GM12872 (cell line): ENCODE measurements at regions not wholly inside any gene's neighbourhood (a gene's known extent, or its start where the extent isn't known, plus 50 kb on each side); places are given as distances from the start of the nearest gene placed in this dataset.

Source experiments
- CTCF ChIP-seq: IDR thresholded peaks from 3 replicates; pipeline ENCODE4 v1.5.1; 2011; ENCODE audit warnings: low read depth, mild to moderate bottlenecking, low read length, moderate library complexity; ENCODE audit not compliant: insufficient read depth

- no peak for TF ChIP-seq CTCF
Measured at GRCh38 chr15:96790004-96790403, 459.5 kb downstream of the NR2F2 start.

- no peak for TF ChIP-seq CTCF
Measured at GRCh38 chr15:96792216-96792615, 461.7 kb downstream of the NR2F2 start.

DNA sequence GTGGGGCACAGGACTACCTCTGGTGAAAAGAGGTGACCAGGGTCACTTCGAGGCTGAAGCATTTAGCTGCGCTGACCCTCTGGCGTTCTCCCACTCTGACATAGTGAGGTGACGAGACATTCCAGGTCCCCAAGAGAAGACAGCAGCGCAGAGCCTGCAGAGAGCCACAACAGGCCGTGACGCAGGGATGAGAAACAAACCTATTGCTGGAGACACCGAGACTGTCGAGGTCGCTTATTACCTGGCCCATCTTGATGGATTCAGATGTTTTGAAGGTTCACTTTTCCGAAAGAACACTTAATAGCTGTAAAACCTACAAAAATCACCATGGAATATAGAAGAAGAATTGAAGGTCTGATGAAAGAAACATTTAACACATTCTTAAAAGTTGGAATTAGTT, 466.3 kb downstream of the NR2F2 start:
- no peak for TF ChIP-seq CTCF

DNA sequence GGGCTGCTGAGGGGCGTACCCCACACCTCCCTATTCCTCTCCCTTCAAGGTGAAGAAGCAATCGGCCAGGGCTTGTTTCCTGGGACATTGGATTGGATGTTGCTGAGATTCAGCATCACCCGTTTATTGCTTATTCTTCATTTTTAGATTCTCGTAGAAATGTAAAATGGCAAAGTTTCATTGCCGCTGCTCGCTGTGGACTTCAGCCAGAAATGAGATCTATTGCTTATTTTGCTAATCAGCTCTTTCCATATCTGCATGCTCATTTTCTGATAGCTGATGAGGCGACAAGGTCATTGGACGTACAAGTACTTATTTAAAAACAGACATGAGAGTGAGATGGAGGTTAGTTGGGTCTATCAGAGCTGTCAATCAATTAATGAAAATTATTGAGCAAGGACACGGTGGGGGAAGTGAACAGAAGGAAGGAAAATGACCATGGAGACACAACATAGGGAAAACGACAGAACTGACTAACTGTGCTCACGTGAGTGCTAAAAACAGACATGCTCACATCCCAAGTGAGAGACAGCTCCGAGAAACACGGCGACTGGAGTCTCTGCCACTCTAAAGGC, 471.2 kb downstream of the NR2F2 start:
- no peak for TF ChIP-seq CTCF

DNA sequence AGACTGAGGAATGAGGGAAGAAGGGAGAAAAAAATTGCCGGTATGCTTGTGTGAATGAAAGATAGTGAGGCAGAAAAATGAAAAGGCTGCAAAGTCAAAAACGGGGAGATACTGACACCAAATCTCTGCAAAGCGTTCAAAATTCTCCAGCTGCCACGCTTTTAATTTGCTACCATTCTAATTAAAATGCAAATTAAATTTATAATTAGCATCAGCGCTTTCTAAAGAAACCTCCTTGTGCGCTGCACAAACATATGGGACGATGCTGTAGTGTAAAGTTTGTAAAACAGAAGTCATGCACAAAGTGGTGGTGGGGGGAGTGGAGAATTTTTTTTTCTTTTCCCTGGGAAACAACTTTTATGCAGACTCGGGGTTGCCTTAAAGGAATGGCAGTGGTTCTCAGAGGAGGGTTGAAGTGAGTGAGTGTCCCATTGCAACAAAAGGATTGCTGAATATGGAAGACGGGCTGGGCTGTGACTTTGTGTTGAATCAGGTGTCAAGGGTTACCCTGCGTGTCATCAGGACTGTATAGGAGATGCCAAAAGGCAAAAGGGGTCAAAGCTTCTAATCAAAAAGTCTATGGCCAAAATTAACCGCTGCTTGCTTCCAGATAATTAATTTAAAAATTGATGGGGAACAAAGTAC, 472.2 kb downstream of the NR2F2 start:
- no peak for TF ChIP-seq CTCF

DNA sequence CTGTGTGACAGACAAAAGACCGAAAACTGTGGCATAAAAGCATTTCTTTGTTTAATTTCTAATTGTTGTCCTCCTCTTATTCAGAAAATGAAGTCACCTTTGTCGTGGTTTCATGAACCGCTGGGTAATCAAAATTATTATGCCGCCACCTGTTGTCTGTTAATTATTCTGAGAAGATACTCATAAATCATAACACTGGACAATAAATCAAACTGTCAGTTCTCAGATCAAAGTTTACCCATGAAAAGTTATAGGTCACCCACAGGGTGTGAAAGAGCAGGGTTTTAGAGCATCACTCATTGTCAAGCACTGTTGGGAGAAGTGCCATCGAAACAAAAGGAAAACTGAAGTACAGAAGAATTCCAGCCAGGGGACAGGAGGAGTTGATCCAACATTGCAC, 474.3 kb downstream of the NR2F2 start:
- no peak for TF ChIP-seq CTCF

- no peak for TF ChIP-seq CTCF
Measured at GRCh38 chr15:96807361-96807760, 476.9 kb downstream of the NR2F2 start.

DNA sequence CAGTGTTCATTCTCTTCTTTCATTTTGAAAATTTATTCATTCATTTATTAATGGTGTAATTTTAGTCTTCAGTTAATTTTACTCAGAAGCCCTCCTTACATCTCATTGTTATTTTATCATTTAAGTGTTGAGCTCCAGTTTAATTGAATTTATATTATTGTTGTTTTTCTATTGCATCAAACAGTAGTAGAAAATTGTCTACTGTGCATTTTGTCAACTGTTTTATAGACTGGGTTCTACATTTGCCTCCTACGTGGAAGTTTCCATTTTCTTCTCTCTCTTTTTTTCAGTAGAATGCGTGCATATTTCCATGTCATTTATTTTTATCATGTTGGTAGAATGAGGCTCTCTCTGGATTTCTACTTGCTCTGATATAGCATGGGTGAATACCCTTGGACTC, 487.4 kb downstream of the NR2F2 start:
- no peak for TF ChIP-seq CTCF
